NB4 (cell line): ENCODE measurements at regions not wholly inside any gene's neighbourhood (a gene's known extent, or its start where the extent isn't known, plus 50 kb on each side); places are given as distances from the start of the nearest gene placed in this dataset.

Source experiments
- MYC ChIP-seq: IDR thresholded peaks from 2 replicates; pipeline ENCODE4 v1.6.1; 2011; ENCODE audit warnings: low read depth, low read length
- TF ChIP-seq, protein P1 (sequence below): IDR thresholded peaks from one replicate; pipeline ENCODE4 v1.5.1; 2012; ENCODE audit warnings: low read depth, low read length
- TF ChIP-seq, protein P2 (sequence below): IDR thresholded peaks from 2 replicates; pipeline ENCODE4 v1.6.1; 2011; ENCODE audit warnings: low read depth, low read length

DNA sequence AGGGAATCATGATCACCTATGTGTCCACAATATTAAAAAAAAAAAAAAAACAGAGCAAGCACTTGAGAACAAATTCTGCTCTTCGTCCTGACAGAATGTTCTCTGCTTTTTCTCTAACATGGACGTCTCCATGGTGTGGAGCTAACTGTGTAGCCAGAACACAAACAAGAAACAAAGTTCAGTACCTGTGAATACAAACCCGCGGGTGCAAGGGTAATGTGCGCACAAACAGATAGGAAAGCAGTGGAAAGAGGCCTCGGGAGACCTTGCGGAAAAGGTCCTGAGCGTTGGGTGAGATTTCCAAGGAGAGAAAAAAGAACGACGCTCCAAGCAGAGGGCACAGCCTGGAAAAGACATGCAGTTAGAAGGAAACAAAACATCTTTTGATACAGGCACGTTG lies 92.0 kb upstream of the TBL1X start:
- TF ChIP-seq MYC, result no peak
- TF ChIP-seq, protein P1, sequence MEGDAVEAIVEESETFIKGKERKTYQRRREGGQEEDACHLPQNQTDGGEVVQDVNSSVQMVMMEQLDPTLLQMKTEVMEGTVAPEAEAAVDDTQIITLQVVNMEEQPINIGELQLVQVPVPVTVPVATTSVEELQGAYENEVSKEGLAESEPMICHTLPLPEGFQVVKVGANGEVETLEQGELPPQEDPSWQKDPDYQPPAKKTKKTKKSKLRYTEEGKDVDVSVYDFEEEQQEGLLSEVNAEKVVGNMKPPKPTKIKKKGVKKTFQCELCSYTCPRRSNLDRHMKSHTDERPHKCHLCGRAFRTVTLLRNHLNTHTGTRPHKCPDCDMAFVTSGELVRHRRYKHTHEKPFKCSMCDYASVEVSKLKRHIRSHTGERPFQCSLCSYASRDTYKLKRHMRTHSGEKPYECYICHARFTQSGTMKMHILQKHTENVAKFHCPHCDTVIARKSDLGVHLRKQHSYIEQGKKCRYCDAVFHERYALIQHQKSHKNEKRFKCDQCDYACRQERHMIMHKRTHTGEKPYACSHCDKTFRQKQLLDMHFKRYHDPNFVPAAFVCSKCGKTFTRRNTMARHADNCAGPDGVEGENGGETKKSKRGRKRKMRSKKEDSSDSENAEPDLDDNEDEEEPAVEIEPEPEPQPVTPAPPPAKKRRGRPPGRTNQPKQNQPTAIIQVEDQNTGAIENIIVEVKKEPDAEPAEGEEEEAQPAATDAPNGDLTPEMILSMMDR, result no peak
- TF ChIP-seq, protein P2, sequence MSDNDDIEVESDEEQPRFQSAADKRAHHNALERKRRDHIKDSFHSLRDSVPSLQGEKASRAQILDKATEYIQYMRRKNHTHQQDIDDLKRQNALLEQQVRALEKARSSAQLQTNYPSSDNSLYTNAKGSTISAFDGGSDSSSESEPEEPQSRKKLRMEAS, result no peak
